ENCODE measurements at regions not wholly inside any gene's neighbourhood (a gene's known extent, or its start where the extent isn't known, plus 50 kb on each side); places are given as distances from the start of the nearest gene placed in this dataset.

- no peak for TF ChIP-seq CTCF (IDR thresholded peaks at IDR 0.05; ENCODE audit: low read length)
- no peak for TF ChIP-seq EZH2 (IDR thresholded peaks at IDR 0.05; ENCODE audit: borderline replicate concordance, low read length)
These were observed 1009.6 kb upstream of the DDX18 start for GRCh38 chr2:116804901-116805300.
